Fibroblast of villous mesenchyme (primary cell): ENCODE measurements at regions not wholly inside any gene's neighbourhood (a gene's known extent, or its start where the extent isn't known, plus 50 kb on each side); places are given as distances from the start of the nearest gene placed in this dataset.

Source experiments
- DNase-seq: peaks from one replicate; pipeline ENCODE4 v3.0.0-alpha.2; 2010; ENCODE audit warnings: low read depth
- H3K4me3 ChIP-seq: 2 replicates; pipeline ENCODE4 v1.5.1; 2011; ENCODE audit warnings: low read depth, mild to moderate bottlenecking, low read length
- CTCF ChIP-seq: IDR thresholded peaks from 2 replicates; pipeline ENCODE4 v1.5.1; 2012; ENCODE audit warnings: low read depth, mild to moderate bottlenecking, low read length; ENCODE audit not compliant: insufficient read depth

- H3K4me3 ChIP-seq: no peak overlapping the region
- no peak for TF ChIP-seq CTCF
- no peak for DNase-seq
Measured at GRCh38 chr20:48092596-48093280, 307.5 kb upstream of the SULF2 start.

DNA sequence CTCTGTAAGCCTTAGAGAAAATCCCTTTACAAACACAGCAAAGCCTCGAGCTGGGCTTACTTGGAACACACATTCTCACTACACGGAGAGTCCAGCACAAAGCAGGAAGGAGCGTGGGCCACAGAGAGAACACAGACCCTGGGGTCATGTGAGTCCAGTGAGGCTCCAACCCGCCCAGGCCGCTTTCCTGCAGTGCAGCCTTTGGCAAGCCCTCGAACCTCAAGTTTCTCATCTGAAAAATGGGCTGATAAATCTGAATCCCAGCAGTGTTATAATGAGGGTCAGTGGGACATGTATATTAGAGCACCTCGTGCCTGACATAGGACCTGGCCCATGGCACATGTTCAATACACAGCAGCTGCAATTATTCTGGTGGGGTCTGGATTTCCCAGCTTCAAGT is 305.5 kb upstream of the SULF2 start:
- no peak for TF ChIP-seq CTCF
- H3K4me3 ChIP-seq: no peak overlapping the region
- DNase-seq: no peak

DNA sequence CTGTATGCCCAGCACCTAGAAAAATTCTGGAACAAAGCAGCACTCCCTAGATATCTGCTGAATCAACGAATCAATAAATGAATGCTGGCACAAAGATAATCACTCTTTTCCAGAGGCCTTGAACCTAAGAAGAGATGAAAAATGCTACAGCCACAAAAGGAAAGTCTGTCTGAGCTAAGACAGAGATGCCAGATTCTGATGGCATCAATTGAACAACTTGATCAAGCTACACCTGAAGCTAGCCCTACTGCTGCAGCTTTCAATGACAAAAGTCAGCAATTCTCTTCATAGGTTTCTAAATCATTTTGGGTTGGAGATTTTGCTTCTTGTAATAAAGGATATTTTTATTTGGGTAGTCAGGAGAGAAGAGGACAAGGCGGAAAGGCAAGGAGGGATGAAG is 305.0 kb upstream of the SULF2 start:
- no peak for DNase-seq
- no peak for TF ChIP-seq CTCF

DNA sequence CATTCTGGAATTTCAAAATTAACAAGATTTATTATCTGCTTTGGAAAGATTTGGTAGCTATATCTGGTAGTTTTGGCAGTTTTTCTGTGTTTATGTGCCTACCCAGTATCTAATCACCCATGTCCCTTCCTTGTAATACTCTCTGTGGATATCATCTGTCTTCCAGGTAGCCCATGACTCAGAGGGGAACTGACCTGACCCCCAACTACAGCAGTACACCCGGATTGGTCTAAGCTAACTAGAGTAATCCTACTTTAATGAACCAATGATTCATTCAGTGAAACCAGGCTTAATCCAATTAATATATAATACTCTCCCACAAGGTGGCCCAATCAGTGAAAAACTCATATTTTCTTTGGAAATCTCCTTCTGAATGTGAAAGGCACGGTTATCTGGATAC is 295.3 kb upstream of the SULF2 start:
- no peak for DNase-seq
- no peak for TF ChIP-seq CTCF

More for the DNA sequence above, 305.0 kb upstream of the SULF2 start:
- no peak overlapping the region for H3K4me3 ChIP-seq

GRCh38 chr20:48079028-48079427 is 293.7 kb upstream of the SULF2 start:
- no peak for TF ChIP-seq CTCF
- no peak overlapping the region for H3K4me3 ChIP-seq
- no peak for DNase-seq

More for the DNA sequence above, 295.3 kb upstream of the SULF2 start:
- H3K4me3 ChIP-seq: no peak overlapping the region

DNA sequence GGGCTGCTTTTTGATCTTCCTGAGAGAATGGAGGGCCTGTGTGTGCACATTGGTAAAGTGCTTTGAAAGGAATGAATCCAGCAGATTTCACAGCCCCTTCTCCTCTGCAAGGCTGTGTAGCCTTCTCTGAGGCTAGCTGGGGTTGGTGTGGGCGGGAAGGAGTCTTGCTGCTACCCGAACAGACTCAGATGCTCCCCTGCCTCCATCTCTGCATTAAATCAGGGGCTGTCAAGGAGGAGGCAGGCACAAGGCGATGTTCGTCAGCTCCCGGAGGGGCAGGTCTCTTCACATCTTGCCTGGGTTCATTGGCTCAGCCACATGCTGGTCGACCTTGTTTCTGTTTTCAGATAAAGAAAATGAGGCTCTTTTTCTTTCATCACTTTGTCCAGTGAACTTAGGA is 291.5 kb upstream of the SULF2 start:
- TF ChIP-seq CTCF: no peak
- no peak for DNase-seq
- no peak overlapping the region for H3K4me3 ChIP-seq

GRCh38 chr20:48076247-48076646 is 291.0 kb upstream of the SULF2 start:
- TF ChIP-seq CTCF: no peak
- no peak for DNase-seq
- no peak overlapping the region for H3K4me3 ChIP-seq
